ENCODE measurements at regions not wholly inside any gene's neighbourhood (a gene's known extent, or its start where the extent isn't known, plus 50 kb on each side); places are given as distances from the start of the nearest gene placed in this dataset.

GRCh38 chr9:28410411-28410810 lies 837.1 kb upstream of the C9orf72 start:
- TF ChIP-seq CTCF (IDR thresholded peaks at IDR 0.05) (no peak), POLR2AphosphoS5 (IDR thresholded peaks at IDR 0.05; ENCODE audit: low read depth, low read length) (no peak), SIN3A (IDR thresholded peaks at IDR 0.05; ENCODE audit: borderline replicate concordance, insufficient read depth, low read depth, low read length) (no peak), REST (IDR thresholded peaks at IDR 0.05; ENCODE audit: insufficient read depth in 1 of 2, low read depth in 2 of 2, low read length in 1 of 2) (no peak), TCF7L2 (IDR thresholded peaks at IDR 0.05; ENCODE audit: low read depth, low read length) (no peak)
- H3K4me3 ChIP-seq (ENCODE audit: low read depth in 2 of 2, low read length in 2 of 2) = no peak overlapping the region
- no peak for DNase-seq (ENCODE audit: low read depth, low spot score)
- intact Hi-C loops (cut with micrococcal nuclease; ENCODE audit: unreplicated experiment) = no loop called here
- no peak overlapping the region for H3K27ac ChIP-seq (ENCODE audit: low read length)
- H3K4me1 ChIP-seq (ENCODE audit: control insufficient read depth, insufficient read depth, low read length) = no peaks in the 10 kb centered on the region
- H3K27me3 ChIP-seq (ENCODE audit: control insufficient read depth, insufficient read depth, low read length) = no peaks in the 10 kb centered on the region
- ATAC-seq = no peak
- ChIA-PET CTCF (no interaction called here), POLR2A (no interaction called here)
- BruUV-seq (replicated peaks) = no TSS peak
- no peaks in the 10 kb centered on the region for H3K9me3 ChIP-seq (ENCODE audit: control insufficient read depth, insufficient read depth, low read depth, low read length)
- H3K36me3 ChIP-seq (ENCODE audit: control insufficient read depth, insufficient read depth, low read length) = no peaks in the 10 kb centered on the region
- in situ Hi-C loops (cut with HindIII; ENCODE audit: low pct_unique_long_range_greater_than_20kb, low sequenced_read_pairs) = no loop called here

- DNase-seq (ENCODE audit: low read depth, low spot score) (no peak), ATAC-seq (no peak)
- TF ChIP-seq SIN3A (IDR thresholded peaks at IDR 0.05; ENCODE audit: borderline replicate concordance, insufficient read depth, low read depth, low read length) (no peak), POLR2AphosphoS5 (IDR thresholded peaks at IDR 0.05; ENCODE audit: low read depth, low read length) (no peak), REST (IDR thresholded peaks at IDR 0.05; ENCODE audit: insufficient read depth in 1 of 2, low read depth in 2 of 2, low read length in 1 of 2) (no peak), TCF7L2 (IDR thresholded peaks at IDR 0.05; ENCODE audit: low read depth, low read length) (no peak), CTCF (IDR thresholded peaks at IDR 0.05) (no peak)
- no peaks in the 10 kb centered on the region for H3K4me1 ChIP-seq (ENCODE audit: control insufficient read depth, insufficient read depth, low read length)
- H3K27ac ChIP-seq (ENCODE audit: low read length) = no peak overlapping the region
- H3K4me3 ChIP-seq (ENCODE audit: low read depth in 2 of 2, low read length in 2 of 2) = no peak overlapping the region
- in situ Hi-C loops (cut with HindIII; ENCODE audit: low pct_unique_long_range_greater_than_20kb, low sequenced_read_pairs) (no loop called here), intact Hi-C loops (cut with micrococcal nuclease; ENCODE audit: unreplicated experiment) (no loop called here)
- ChIA-PET POLR2A (no interaction called here), CTCF (no interaction called here)
- no TSS peak for BruUV-seq (replicated peaks)
- no peaks in the 10 kb centered on the region for H3K9me3 ChIP-seq (ENCODE audit: control insufficient read depth, insufficient read depth, low read depth, low read length)
- H3K27me3 ChIP-seq (ENCODE audit: control insufficient read depth, insufficient read depth, low read length) = no peaks in the 10 kb centered on the region
- H3K36me3 ChIP-seq (ENCODE audit: control insufficient read depth, insufficient read depth, low read length) = no peaks in the 10 kb centered on the region
Observed at GRCh38 chr9:28413471-28413870, 840.2 kb upstream of the C9orf72 start.
